Ovary (tissue), 7 donors: ENCODE measurements at regions not wholly inside any gene's neighbourhood (a gene's known extent, or its start where the extent isn't known, plus 50 kb on each side); places are given as distances from the start of the nearest gene placed in this dataset.

ENCODE experiments used
- DNase-seq, 5 donors: peaks; one replicate each; pipeline ENCODE4 v3.0.0-alpha.2; 2019 to 2020
- H3K27ac ChIP-seq, 2 donors: fragments of 200-600 bp; one replicate each; pipeline versions ENCODE4 v1.5.1 to v1.8.0; 2019 to 2022
- H3K27me3 ChIP-seq: fragments of 200-600 bp; one replicate; pipeline ENCODE4 v1.8.0; 2022
- H3K36me3 ChIP-seq: fragments of 200-600 bp; sonication (generic); one replicate; pipeline ENCODE4 v1.5.1; 2019
- H3K4me1 ChIP-seq: one replicate; pipeline ENCODE4 v1.8.1; 2013; ENCODE audit warnings: mild to moderate bottlenecking, moderate library complexity; ENCODE audit not compliant: insufficient read depth
- H3K4me3 ChIP-seq: fragments of 200-600 bp; sonication (generic); one replicate; pipeline ENCODE4 v1.5.1; 2017
- H3K9me3 ChIP-seq, 2 donors: fragments of 200-600 bp in 1 of 2; sonication (generic) in 1 of 2; one replicate each; pipeline versions ENCODE4 v1.5.1 to v1.8.1; 2013 to 2019; ENCODE audit warnings: mild to moderate bottlenecking in 1 of 2, moderate library complexity in 1 of 2
- CTCF ChIP-seq, 3 donors: fragments of 450-650 bp in 2 of 3; fragments of 200-600 bp in 1 of 3; IDR thresholded peaks; one replicate each; pipeline versions ENCODE4 v1.5.1 to v1.8.0; 2016 to 2022; ENCODE audit warnings: antibody characterized with exemption in 3 of 3, mild to moderate bottlenecking in 1 of 3
- EP300 ChIP-seq: sonication (generic); formaldehyde crosslinking; IDR thresholded peaks from one replicate; pipeline ENCODE4 v1.6.1; 2017; ENCODE audit warnings: antibody characterized with exemption
- POLR2A ChIP-seq: fragments of 450-650 bp; IDR thresholded peaks from one replicate; pipeline ENCODE4 v1.6.1; 2017; ENCODE audit warnings: antibody characterized with exemption, mild to moderate bottlenecking, moderate library complexity
- WGBS, 3 donors: extraction: QIAGEN DNeasy Blood & Tissue Kit in 1 of 3; methylation state at CpG; one replicate each; pipeline versions ENCODE4 v1.1.5 to v1.1.7; 2013 to 2017; 5-methylcytosine and 5-hydroxymethylcytosine counted together
- intact Hi-C, 4 donors: fragments of 100-400 bp; cut with DNase I; formaldehyde crosslinking; loops; one replicate each; pipeline versions ENCODE4 v1.11.0 to v1.15.1; 2022 to 2023
- donor health status: DM: no; HTN: no; CAD: no; lungs with moderate emphysema.
- donor health status: DM: no; HTN: no; CAD: no.
- donor health status: Bipolar disorder and iron deficiency.
- donor health status: DM: no; HTN: no; CAD: no.
- donor health status: DM: yes; HTN: yes; CAD: no.

GRCh38 chr2:150656002-150656401, 168.5 kb upstream of the RND3 start:
- intact Hi-C loops = no loop called here
- DNase-seq = no peak
- Histone ChIP-seq H3K4me3 (no peak overlapping the region), H3K36me3 (no peaks in the 10 kb centered on the region), H3K9me3 (no peaks in the 10 kb centered on the region), H3K4me1 (no peaks in the 10 kb centered on the region), H3K27me3 (no peaks in the 10 kb centered on the region), H3K27ac (no peak overlapping the region)
- 97 to 100% (median 99%) methylated on average over 2 of the region's 2 CpGs for WGBS, 3 donors
- TF ChIP-seq EP300 (no peak), CTCF (IDR thresholded peaks at IDR 0.05) (no peak), POLR2A (no peak)

GRCh38 chr2:150653351-150653750, 165.9 kb upstream of the RND3 start:
- WGBS, 3 donors = 98 to 100% (median 100%) methylated on average over 1 of the region's 1 CpG
- no peaks in the 10 kb centered on the region for H3K36me3 ChIP-seq

GRCh38 chr2:150647943-150648342, 160.5 kb upstream of the RND3 start:
- intact Hi-C loops = no loop called here
- 85 to 90% (median 86%) methylated on average over 5 of the region's 5 CpGs for WGBS, 3 donors

More at GRCh38 chr2:150653351-150653750, 165.9 kb upstream of the RND3 start:
- intact Hi-C loops = no loop called here
- no peak for DNase-seq
- Histone ChIP-seq H3K9me3 (no peaks in the 10 kb centered on the region), H3K4me3 (no peak overlapping the region), H3K27ac (no peak overlapping the region), H3K27me3 (no peaks in the 10 kb centered on the region), H3K4me1 (no peaks in the 10 kb centered on the region)
- TF ChIP-seq POLR2A (no peak), EP300 (no peak), CTCF (IDR thresholded peaks at IDR 0.05) (no peak)

GRCh38 chr2:150646746-150647145, 159.3 kb upstream of the RND3 start:
- intact Hi-C loops = no loop called here
- Histone ChIP-seq H3K27ac (no peak overlapping the region), H3K27me3 (no peaks in the 10 kb centered on the region)

More at GRCh38 chr2:150647943-150648342, 160.5 kb upstream of the RND3 start:
- TF ChIP-seq POLR2A = no peak
- no peak for TF ChIP-seq CTCF (IDR thresholded peaks at IDR 0.05)
- TF ChIP-seq EP300 = no peak
- H3K4me1 ChIP-seq = no peaks in the 10 kb centered on the region
- no peak overlapping the region for H3K4me3 ChIP-seq
- H3K9me3 ChIP-seq = no peaks in the 10 kb centered on the region
- DNase-seq = no peak
- no peaks in the 10 kb centered on the region for H3K36me3 ChIP-seq
- no peak overlapping the region for H3K27ac ChIP-seq
- H3K27me3 ChIP-seq = no peaks in the 10 kb centered on the region

More at GRCh38 chr2:150646746-150647145, 159.3 kb upstream of the RND3 start:
- Histone ChIP-seq H3K9me3 (no peaks in the 10 kb centered on the region), H3K4me1 (no peaks in the 10 kb centered on the region), H3K36me3 (no peaks in the 10 kb centered on the region), H3K4me3 (no peak overlapping the region)
- WGBS, 3 donors = 84 to 93% (median 91%) methylated on average over 4 of the region's 4 CpGs
- DNase-seq = no peak
- TF ChIP-seq CTCF (IDR thresholded peaks at IDR 0.05) (no peak), EP300 (no peak), POLR2A (no peak)
